GM12891 (cell line): ENCODE measurements at regions not wholly inside any gene's neighbourhood (a gene's known extent, or its start where the extent isn't known, plus 50 kb on each side); places are given as distances from the start of the nearest gene placed in this dataset.

Source experiments
- DNase-seq: peaks from one replicate; pipeline ENCODE4 v3.0.0; 2011; ENCODE audit warnings: low spot score; ENCODE audit not compliant: insufficient read length
- FAIRE-seq: peaks from 2 replicates; lab custom pipeline; 2011; peaks lifted over from hg19 to GRCh38; lab: Jason Lieb, UNC
- PAX5 ChIP-seq: IDR thresholded peaks from 2 replicates; pipeline ENCODE4 v1.6.1; 2011; ENCODE audit warnings: low read length, moderate library complexity, mild to moderate bottlenecking; ENCODE audit not compliant: insufficient read depth, severe bottlenecking
- POLR2A ChIP-seq: IDR thresholded peaks from 2 replicates; pipeline ENCODE4 v1.6.1; 2011; ENCODE audit warnings: low read depth, low read length, control low read depth
- POLR2AphosphoS5 ChIP-seq: IDR thresholded peaks from 2 replicates; pipeline ENCODE4 v1.6.1; 2011; ENCODE audit warnings: low read depth, low read length, control low read depth
- POU2F2 ChIP-seq: IDR thresholded peaks from 2 replicates; pipeline ENCODE4 v1.6.1; 2011; ENCODE audit warnings: low read depth, mild to moderate bottlenecking, control low read depth, low read length, moderate library complexity
- SPI1 ChIP-seq: IDR thresholded peaks from 2 replicates; pipeline ENCODE4 v1.6.1; 2011; ENCODE audit warnings: low read depth, low read length, control low read depth
- TAF1 ChIP-seq: IDR thresholded peaks from 2 replicates; pipeline ENCODE4 v1.6.1; 2011; ENCODE audit warnings: low read depth, low read length, control low read depth

- TF ChIP-seq POLR2AphosphoS5, result no peak
- no peak for TF ChIP-seq PAX5
- TF ChIP-seq SPI1, result no peak
- TF ChIP-seq TAF1, result no peak
- no peak for TF ChIP-seq POLR2A
- no peak for TF ChIP-seq POU2F2
- DNase-seq (no peak), FAIRE-seq (no peak)
These were observed 1110.0 kb upstream of the EEF2KMT start for GRCh38 chr16:6207580-6207979.

GRCh38 chr16:6207124-6207523 is 1109.5 kb upstream of the EEF2KMT start:
- no peak for DNase-seq
- TF ChIP-seq TAF1, result no peak
- no peak for TF ChIP-seq POU2F2
- TF ChIP-seq POLR2A, result no peak
- TF ChIP-seq POLR2AphosphoS5, result no peak
- no peak for FAIRE-seq

GRCh38 chr16:6206080-6206479 is 1108.5 kb upstream of the EEF2KMT start:
- TF ChIP-seq POU2F2 (no peak), TAF1 (no peak), POLR2AphosphoS5 (no peak), PAX5 (no peak), POLR2A (no peak), SPI1 (no peak)
- no peak for DNase-seq
- FAIRE-seq, result no peak

- DNase-seq (no peak), FAIRE-seq (no peak)
- TF ChIP-seq POU2F2 (no peak), SPI1 (no peak), POLR2AphosphoS5 (no peak), TAF1 (no peak), PAX5 (no peak), POLR2A (no peak)
These were observed 1107.3 kb upstream of the EEF2KMT start for GRCh38 chr16:6204945-6205344.

GRCh38 chr16:6200861-6201260 is 1103.3 kb upstream of the EEF2KMT start:
- TF ChIP-seq POLR2A (no peak), POLR2AphosphoS5 (no peak), SPI1 (no peak), POU2F2 (no peak), TAF1 (no peak), PAX5 (no peak)
- no peak for DNase-seq
- no peak for FAIRE-seq

- DNase-seq (no peak), FAIRE-seq (no peak)
- TF ChIP-seq PAX5, result no peak
- TF ChIP-seq TAF1, result no peak
- no peak for TF ChIP-seq POU2F2
- no peak for TF ChIP-seq POLR2AphosphoS5
- TF ChIP-seq SPI1, result no peak
- no peak for TF ChIP-seq POLR2A
These were observed 1102.7 kb upstream of the EEF2KMT start for GRCh38 chr16:6200271-6200670.

- DNase-seq, result no peak
- no peak for TF ChIP-seq POLR2A
- TF ChIP-seq POLR2AphosphoS5, result no peak
- TF ChIP-seq PAX5, result no peak
- TF ChIP-seq POU2F2, result no peak
- TF ChIP-seq TAF1, result no peak
- no peak for FAIRE-seq
These were observed 1098.4 kb upstream of the EEF2KMT start for GRCh38 chr16:6195966-6196365.

GRCh38 chr16:6193718-6194117 is 1096.1 kb upstream of the EEF2KMT start:
- no peak for FAIRE-seq
- TF ChIP-seq POU2F2 (no peak), POLR2A (no peak), POLR2AphosphoS5 (no peak), SPI1 (no peak), TAF1 (no peak), PAX5 (no peak)
- no peak for DNase-seq

GRCh38 chr16:6192984-6193383 is 1095.4 kb upstream of the EEF2KMT start:
- FAIRE-seq (no peak), DNase-seq (no peak)
- TF ChIP-seq PAX5 (no peak), POU2F2 (no peak), TAF1 (no peak), POLR2AphosphoS5 (no peak), POLR2A (no peak), SPI1 (no peak)

- FAIRE-seq (no peak), DNase-seq (no peak)
- TF ChIP-seq SPI1 (no peak), POLR2AphosphoS5 (no peak), POU2F2 (no peak), PAX5 (no peak), POLR2A (no peak), TAF1 (no peak)
These were observed 1094.9 kb upstream of the EEF2KMT start for GRCh38 chr16:6192532-6192931.

GRCh38 chr16:6190776-6191175 is 1093.2 kb upstream of the EEF2KMT start:
- TF ChIP-seq POU2F2 (no peak), POLR2A (no peak), POLR2AphosphoS5 (no peak), TAF1 (no peak), SPI1 (no peak), PAX5 (no peak)
- DNase-seq (no peak), FAIRE-seq (no peak)
